ENCODE measurements at regions not wholly inside any gene's neighbourhood (a gene's known extent, or its start where the extent isn't known, plus 50 kb on each side); places are given as distances from the start of the nearest gene placed in this dataset.

GRCh38 chr4:42237010-42237409 lies 84.6 kb upstream of the BEND4 start:
- TF ChIP-seq, protein P1, sequence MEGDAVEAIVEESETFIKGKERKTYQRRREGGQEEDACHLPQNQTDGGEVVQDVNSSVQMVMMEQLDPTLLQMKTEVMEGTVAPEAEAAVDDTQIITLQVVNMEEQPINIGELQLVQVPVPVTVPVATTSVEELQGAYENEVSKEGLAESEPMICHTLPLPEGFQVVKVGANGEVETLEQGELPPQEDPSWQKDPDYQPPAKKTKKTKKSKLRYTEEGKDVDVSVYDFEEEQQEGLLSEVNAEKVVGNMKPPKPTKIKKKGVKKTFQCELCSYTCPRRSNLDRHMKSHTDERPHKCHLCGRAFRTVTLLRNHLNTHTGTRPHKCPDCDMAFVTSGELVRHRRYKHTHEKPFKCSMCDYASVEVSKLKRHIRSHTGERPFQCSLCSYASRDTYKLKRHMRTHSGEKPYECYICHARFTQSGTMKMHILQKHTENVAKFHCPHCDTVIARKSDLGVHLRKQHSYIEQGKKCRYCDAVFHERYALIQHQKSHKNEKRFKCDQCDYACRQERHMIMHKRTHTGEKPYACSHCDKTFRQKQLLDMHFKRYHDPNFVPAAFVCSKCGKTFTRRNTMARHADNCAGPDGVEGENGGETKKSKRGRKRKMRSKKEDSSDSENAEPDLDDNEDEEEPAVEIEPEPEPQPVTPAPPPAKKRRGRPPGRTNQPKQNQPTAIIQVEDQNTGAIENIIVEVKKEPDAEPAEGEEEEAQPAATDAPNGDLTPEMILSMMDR (conservative IDR thresholded peaks at IDR 0.05; ENCODE audit: low read depth, low read length): no peak
- TF ChIP-seq POLR2A (IDR thresholded peaks at IDR 0.05; ENCODE audit: low read depth, low read length): no peak
- no peak for TF ChIP-seq CEBPB (IDR thresholded peaks at IDR 0.05; ENCODE audit: low read depth, low read length)
- TF ChIP-seq RAD21 (IDR thresholded peaks at IDR 0.05; ENCODE audit: low read length): no peak
- no peak for TF ChIP-seq MXI1 (IDR thresholded peaks at IDR 0.05; ENCODE audit: borderline replicate concordance, low read depth, low read length)
- no peak for TF ChIP-seq USF2 (IDR thresholded peaks at IDR 0.05; ENCODE audit: low read depth, low read length)
- TF ChIP-seq BHLHE40 (IDR thresholded peaks at IDR 0.05; ENCODE audit: low read depth, low read length): no peak
- TF ChIP-seq RFX5 (IDR thresholded peaks at IDR 0.05; ENCODE audit: low read depth, low read length): no peak
- TF ChIP-seq RCOR1 (IDR thresholded peaks at IDR 0.05; ENCODE audit: insufficient replicate concordance, low read length): no peak

All from IMR-90 (cell line).